HEK293 (cell line): ENCODE measurements at regions not wholly inside any gene's neighbourhood (a gene's known extent, or its start where the extent isn't known, plus 50 kb on each side); places are given as distances from the start of the nearest gene placed in this dataset.

Source experiments
- CTCF ChIA-PET: fragments of 350-600 bp; formaldehyde crosslinking; extraction: SDS; loops from one replicate; lab custom pipeline; 2021; ENCODE audit warnings: antibody characterized with exemption; lab: Yijun Ruan, JAX
- POLR2A ChIA-PET: fragments of 300-600 bp; formaldehyde crosslinking; extraction: SDS; loops from one replicate; lab custom pipeline; 2020; ENCODE audit warnings: antibody characterized with exemption, inconsistent platforms; lab: Yijun Ruan, JAX
- H3K27ac ChIP-seq: fragments of 200-500 bp; sonication (Bioruptor generic); 2 replicates; pipeline ENCODE4 v1.5.1; 2014; ENCODE audit warnings: low read depth, low read length, control low read depth, inconsistent platforms; ENCODE audit errors: extremely low read depth
- H3K36me3 ChIP-seq, 2 experiments: fragments of 200-500 bp in 1 of 2; sonication (Bioruptor generic) in 1 of 2; 1 replicate in 1 of 2; 2 replicates in 1 of 2; pipeline ENCODE4 v1.5.1; 2014 to 2017; ENCODE audit warnings: inconsistent platforms in 2 of 2, low read length in 2 of 2; ENCODE audit not compliant: control insufficient read depth in 2 of 2, insufficient read depth in 1 of 2
- H3K4me1 ChIP-seq: fragments of 200-500 bp; sonication (Bioruptor generic); 2 replicates; pipeline ENCODE4 v1.5.1; 2014; ENCODE audit warnings: mild to moderate bottlenecking, low read length, inconsistent platforms; ENCODE audit not compliant: control insufficient read depth, insufficient read depth
- H3K4me3 ChIP-seq: 2 replicates; pipeline ENCODE4 v1.5.1; 2011; ENCODE audit warnings: low read depth, mild to moderate bottlenecking, control low read depth, low read length, moderate library complexity
- H3K9me3 ChIP-seq: fragments of 200-500 bp; sonication (Bioruptor generic); 2 replicates; pipeline ENCODE4 v1.5.1; 2014; ENCODE audit warnings: low read depth, low read length, inconsistent platforms; ENCODE audit not compliant: control insufficient read depth, insufficient read depth
- PATZ1 ChIP-seq: fragments of 450-650 bp; formaldehyde crosslinking; IDR thresholded peaks from 2 replicates; pipeline ENCODE4 v1.5.1; 2016; ENCODE audit warnings: missing biosample characterization, missing genetic modification characterization
- SP3 ChIP-seq: fragments of 450-650 bp; formaldehyde crosslinking; IDR thresholded peaks from 2 replicates; pipeline ENCODE4 v1.5.1; 2016; ENCODE audit warnings: missing biosample characterization, missing genetic modification characterization
- ZNF169 ChIP-seq: fragments of 450-650 bp; formaldehyde crosslinking; IDR thresholded peaks from 2 replicates; pipeline ENCODE4 v1.5.1; 2016; ENCODE audit warnings: missing biosample characterization, missing genetic modification characterization
- ZNF223 ChIP-seq: fragments of 450-650 bp; formaldehyde crosslinking; IDR thresholded peaks from 2 replicates; pipeline ENCODE4 v1.5.1; 2016; ENCODE audit warnings: missing biosample characterization, missing genetic modification characterization
- ZNF248 ChIP-seq: fragments of 450-650 bp; formaldehyde crosslinking; IDR thresholded peaks from 2 replicates; pipeline ENCODE4 v1.5.1; 2017; ENCODE audit warnings: missing biosample characterization, missing genetic modification characterization
- ZNF280C ChIP-seq: fragments of 450-650 bp; formaldehyde crosslinking; IDR thresholded peaks from 2 replicates; pipeline ENCODE4 v1.5.1; 2016; ENCODE audit warnings: missing biosample characterization, missing genetic modification characterization
- ZNF596 ChIP-seq: fragments of 450-650 bp; IDR thresholded peaks from 2 replicates; pipeline ENCODE4 v1.5.0; 2018; ENCODE audit warnings: missing biosample characterization, mild to moderate bottlenecking, missing genetic modification characterization, moderate library complexity
- ZNF660 ChIP-seq: fragments of 450-650 bp; IDR thresholded peaks from 2 replicates; pipeline ENCODE4 v1.5.1; 2018; ENCODE audit warnings: missing biosample characterization, mild to moderate bottlenecking, missing genetic modification characterization
- ZNF677 ChIP-seq: fragments of 450-650 bp; IDR thresholded peaks from 2 replicates; pipeline ENCODE4 v1.5.0; 2018; ENCODE audit warnings: missing biosample characterization, mild to moderate bottlenecking, missing genetic modification characterization, moderate library complexity
- ZNF692 ChIP-seq: fragments of 450-650 bp; formaldehyde crosslinking; IDR thresholded peaks from 2 replicates; pipeline ENCODE4 v1.5.1; 2016; ENCODE audit warnings: missing biosample characterization, missing genetic modification characterization
- ZNF76 ChIP-seq: fragments of 450-650 bp; formaldehyde crosslinking; IDR thresholded peaks from 2 replicates; pipeline ENCODE4; 2016; ENCODE audit warnings: low read depth, missing biosample characterization, missing genetic modification characterization, borderline replicate concordance
- ZXDB ChIP-seq: fragments of 450-650 bp; formaldehyde crosslinking; IDR thresholded peaks from 2 replicates; pipeline ENCODE4 v1.5.1; 2016; ENCODE audit warnings: missing biosample characterization, missing genetic modification characterization
- TF ChIP-seq, protein P1 (sequence below): fragments of 450-650 bp; formaldehyde crosslinking; optimal IDR thresholded peaks from 2 replicates; pipeline ENCODE3; 2016; ENCODE audit warnings: missing biosample characterization, mild to moderate bottlenecking, missing genetic modification characterization

DNA sequence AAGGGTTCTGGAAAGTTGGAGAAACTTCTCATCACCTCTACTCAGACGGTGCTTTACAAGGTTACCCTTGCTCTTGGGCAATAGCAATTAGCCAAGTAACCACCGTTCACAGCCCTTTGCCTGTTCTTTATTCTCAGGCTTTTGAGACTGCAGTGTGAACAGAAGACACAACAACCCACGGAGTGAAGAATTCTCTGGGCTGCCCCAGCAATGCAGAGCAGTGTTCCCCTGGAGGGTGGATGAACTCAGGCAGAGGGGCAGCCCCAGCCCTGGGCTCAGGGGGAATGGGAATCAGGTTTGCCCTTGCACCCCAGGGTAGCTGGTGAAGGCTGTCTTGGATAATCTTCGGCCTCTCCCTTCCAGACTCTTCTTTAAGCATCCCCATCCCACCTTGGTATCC lies 69.1 kb downstream of the MCFD2 start (continued):
- no peak for TF ChIP-seq ZNF677 (tag by site-specific recombination)
- no peak for TF ChIP-seq ZNF660 (tag by site-specific recombination)

- no peak for TF ChIP-seq ZNF76 (tag by site-specific recombination)
- CTCF ChIA-PET = interaction anchor here (0.5 to 1.1 kb wide), 4 partner anchors 40 to 195 kb away, joined by 3 to 5 read pairs (median 4); no protein-coding TSS in a partner anchor
- Histone ChIP-seq H3K36me3 (no peaks in the 10 kb centered on the region), H3K4me1 (peaks cover 25% of the 10 kb centered on the region), H3K4me3 (no peak overlapping the region), H3K27ac (no peak overlapping the region), H3K9me3 (no peaks in the 10 kb centered on the region)
- POLR2A ChIA-PET = no interaction called here
Measured at GRCh38 chr2:46845542-46846486, 69.8 kb downstream of the MCFD2 start.

DNA sequence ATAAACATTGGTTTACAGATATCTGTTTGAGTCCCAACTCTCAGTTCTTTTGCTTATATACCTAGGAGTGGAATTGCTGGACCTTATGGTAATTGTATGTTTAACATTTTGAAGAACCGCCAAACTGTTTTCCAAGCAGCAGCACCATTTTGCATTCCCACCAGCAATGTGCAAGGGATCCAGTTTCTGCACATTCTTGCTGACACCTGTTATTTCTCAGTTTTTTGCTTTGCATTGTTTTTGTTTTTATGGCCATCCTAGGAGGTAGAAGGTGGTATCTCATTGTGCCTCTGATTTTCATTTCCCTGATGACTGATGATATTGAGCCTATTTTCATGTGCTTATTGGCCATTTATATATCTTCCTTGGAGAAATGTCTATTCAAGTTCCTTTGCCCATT lies 71.2 kb downstream of the MCFD2 start:
- Histone ChIP-seq H3K4me1 (peaks cover 24% of the 10 kb centered on the region), H3K4me3 (no peak overlapping the region), H3K36me3 (no peaks in the 10 kb centered on the region), H3K9me3 (no peaks in the 10 kb centered on the region), H3K27ac (no peak overlapping the region)
- CTCF ChIA-PET = interaction anchor here (1.1 kb wide), 1 partner anchor 42 kb away, joined by 5 read pairs; no protein-coding TSS in a partner anchor
- POLR2A ChIA-PET = no interaction called here
- TF ChIP-seq ZNF248 (tag by site-specific recombination) = no peak
- no peak for TF ChIP-seq ZNF280C (tag by site-specific recombination)
- no peak for TF ChIP-seq ZNF596 (tag by site-specific recombination)
- TF ChIP-seq ZXDB (tag by site-specific recombination) = no peak
- no peak for TF ChIP-seq SP3 (tag by site-specific recombination)
- TF ChIP-seq, protein P1, sequence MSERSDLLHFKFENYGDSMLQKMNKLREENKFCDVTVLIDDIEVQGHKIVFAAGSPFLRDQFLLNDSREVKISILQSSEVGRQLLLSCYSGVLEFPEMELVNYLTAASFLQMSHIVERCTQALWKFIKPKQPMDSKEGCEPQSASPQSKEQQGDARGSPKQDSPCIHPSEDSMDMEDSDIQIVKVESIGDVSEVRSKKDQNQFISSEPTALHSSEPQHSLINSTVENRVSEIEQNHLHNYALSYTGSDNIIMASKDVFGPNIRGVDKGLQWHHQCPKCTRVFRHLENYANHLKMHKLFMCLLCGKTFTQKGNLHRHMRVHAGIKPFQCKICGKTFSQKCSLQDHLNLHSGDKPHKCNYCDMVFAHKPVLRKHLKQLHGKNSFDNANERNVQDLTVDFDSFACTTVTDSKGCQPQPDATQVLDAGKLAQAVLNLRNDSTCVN = no peak
- no peak for TF ChIP-seq ZNF692 (tag by site-specific recombination)
- TF ChIP-seq ZNF169 (tag by site-specific recombination) = no peak
- TF ChIP-seq, all 188 proteins: peak for 0

DNA sequence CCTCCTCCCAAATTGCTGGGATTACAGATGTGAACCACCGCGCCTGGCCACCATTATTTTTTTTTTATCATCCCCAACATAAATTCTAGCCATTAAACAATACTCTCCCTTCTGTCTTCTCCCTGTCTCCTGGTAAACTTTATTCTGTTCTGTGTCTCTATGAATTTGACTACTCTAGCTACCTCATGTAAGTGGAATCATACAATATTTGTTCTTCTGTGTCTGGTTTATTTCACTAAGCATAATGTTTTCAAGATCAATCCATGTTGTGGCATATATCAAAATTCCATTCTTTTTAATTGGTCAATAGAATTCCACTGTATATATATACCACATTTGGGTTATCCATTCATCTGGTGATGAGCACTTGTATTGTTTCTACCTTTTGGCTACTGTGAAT lies 71.6 kb downstream of the MCFD2 start:
- Histone ChIP-seq H3K36me3 (no peaks in the 10 kb centered on the region), H3K9me3 (no peaks in the 10 kb centered on the region), H3K4me3 (no peak overlapping the region), H3K4me1 (peaks cover 20% of the 10 kb centered on the region), H3K27ac (no peak overlapping the region)
- ChIA-PET POLR2A (no interaction called here), CTCF (interaction anchor here (0.7 kb wide), 1 partner anchor 151 kb away, joined by 5 read pairs; no protein-coding TSS in a partner anchor)
- TF ChIP-seq ZNF677 (tag by site-specific recombination) = no peak
- no peak for TF ChIP-seq PATZ1 (tag by site-specific recombination)
- no peak for TF ChIP-seq ZNF692 (tag by site-specific recombination)
- TF ChIP-seq ZNF223 = no peak
